ENCODE measurements at regions not wholly inside any gene's neighbourhood (a gene's known extent, or its start where the extent isn't known, plus 50 kb on each side); places are given as distances from the start of the nearest gene placed in this dataset.

DNA sequence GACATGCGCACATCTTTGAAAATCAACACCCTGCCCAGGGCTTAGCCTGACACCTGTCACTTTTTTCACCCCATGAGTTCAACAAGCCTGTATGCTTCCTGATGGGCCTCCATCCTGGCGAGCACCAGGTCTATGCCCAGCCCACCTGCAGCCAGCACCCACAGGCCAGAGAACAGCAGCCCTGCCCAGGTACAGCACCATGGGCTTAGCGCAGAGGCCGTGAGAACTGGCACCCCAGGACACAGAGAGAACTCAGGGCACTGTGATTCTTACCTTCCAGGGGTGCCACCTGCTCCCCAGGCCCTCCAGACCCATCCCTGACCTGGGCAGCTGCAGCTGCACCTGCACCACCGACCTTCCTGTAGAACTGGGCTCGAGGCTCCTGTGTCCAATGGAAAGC, 536.6 kb downstream of the TCERG1L start:
- Mint-ChIP-seq H3K4me3 (no peak overlapping the region), H3K9me3 (peaks cover 2% of the 10 kb centered on the region), H3K27me3 (peaks cover 3% of the 10 kb centered on the region), H3K27ac (no peak overlapping the region), H3K4me1 (ENCODE audit: low read depth) (no peaks in the 10 kb centered on the region), H3K36me3 (ENCODE audit: low read depth) (no peaks in the 10 kb centered on the region)
- intact Hi-C loops (cut with micrococcal nuclease) = no loop called here

GRCh38 chr10:130775311-130775710, 536.2 kb downstream of the TCERG1L start:
- peaks cover 3% of the 10 kb centered on the region for H3K27me3 Mint-ChIP-seq
- H3K36me3 Mint-ChIP-seq (ENCODE audit: low read depth) = no peaks in the 10 kb centered on the region
- no peak overlapping the region for H3K27ac Mint-ChIP-seq
- H3K4me3 Mint-ChIP-seq = no peak overlapping the region
- H3K4me1 Mint-ChIP-seq (ENCODE audit: low read depth) = no peaks in the 10 kb centered on the region
- no peaks in the 10 kb centered on the region for H3K9me3 Mint-ChIP-seq
- intact Hi-C loops (cut with micrococcal nuclease) = no loop called here

DNA sequence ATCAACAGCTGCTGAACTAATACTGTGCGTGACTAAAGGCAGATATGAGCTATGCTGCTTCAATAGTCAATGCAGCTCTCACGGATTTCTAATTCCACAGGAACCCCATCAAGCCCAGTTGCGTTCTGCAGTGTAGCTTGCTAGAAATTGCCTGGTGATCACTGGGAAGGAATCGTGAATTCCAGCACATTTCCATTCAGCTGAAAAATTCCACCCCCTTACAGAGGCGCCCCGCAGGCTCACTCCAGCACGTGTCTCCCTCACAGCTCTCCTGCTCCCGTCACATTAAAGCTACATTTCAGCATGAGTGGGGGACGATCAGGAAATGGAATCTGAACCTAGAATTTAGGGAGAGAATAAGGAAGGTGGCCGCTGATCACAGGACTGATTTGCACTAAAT, 534.8 kb downstream of the TCERG1L start:
- Mint-ChIP-seq H3K9me3 (no peaks in the 10 kb centered on the region), H3K27me3 (peaks cover 3% of the 10 kb centered on the region), H3K27ac (no peak overlapping the region), H3K36me3 (ENCODE audit: low read depth) (no peaks in the 10 kb centered on the region), H3K4me1 (ENCODE audit: low read depth) (no peaks in the 10 kb centered on the region), H3K4me3 (no peak overlapping the region)
- intact Hi-C loops (cut with micrococcal nuclease) = no loop called here

DNA sequence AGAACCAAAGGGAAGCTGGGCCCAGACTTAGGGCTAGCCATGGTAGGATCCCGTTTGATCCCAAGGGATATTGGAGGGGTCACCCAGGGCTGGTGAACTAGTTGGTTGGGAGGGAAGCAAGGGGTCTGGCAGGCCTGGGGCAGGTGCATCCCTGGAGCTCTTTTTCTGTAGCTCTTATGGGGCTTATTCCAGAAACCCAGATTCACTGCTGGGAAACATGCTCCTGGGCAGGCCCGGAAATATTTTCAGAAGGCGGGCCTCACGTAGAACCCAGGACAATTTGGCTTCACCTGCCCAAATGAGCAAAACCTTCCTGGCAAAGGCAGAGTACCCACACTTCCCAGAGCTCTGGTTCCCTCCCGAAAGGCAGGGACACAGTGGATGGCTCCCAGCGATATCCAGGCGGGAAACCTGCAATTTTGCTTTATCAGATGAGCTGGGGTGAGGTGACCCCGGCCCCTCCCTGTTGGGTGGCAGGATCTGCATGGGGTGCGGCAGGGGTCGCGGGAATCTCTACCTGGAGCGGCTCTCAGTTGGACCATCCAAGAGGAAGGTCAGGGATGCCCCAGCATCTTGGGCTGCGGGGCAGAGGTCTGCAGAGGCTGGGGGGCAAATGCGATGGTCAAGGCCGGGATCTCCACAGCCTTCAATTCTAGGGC, 533.9 kb downstream of the TCERG1L start:
- Mint-ChIP-seq H3K9me3 (no peaks in the 10 kb centered on the region), H3K4me3 (no peak overlapping the region), H3K36me3 (ENCODE audit: low read depth) (no peaks in the 10 kb centered on the region), H3K27ac (no peak overlapping the region), H3K27me3 (peaks cover 3% of the 10 kb centered on the region), H3K4me1 (ENCODE audit: low read depth) (no peaks in the 10 kb centered on the region)
- intact Hi-C loops (cut with micrococcal nuclease) = no loop called here

DNA sequence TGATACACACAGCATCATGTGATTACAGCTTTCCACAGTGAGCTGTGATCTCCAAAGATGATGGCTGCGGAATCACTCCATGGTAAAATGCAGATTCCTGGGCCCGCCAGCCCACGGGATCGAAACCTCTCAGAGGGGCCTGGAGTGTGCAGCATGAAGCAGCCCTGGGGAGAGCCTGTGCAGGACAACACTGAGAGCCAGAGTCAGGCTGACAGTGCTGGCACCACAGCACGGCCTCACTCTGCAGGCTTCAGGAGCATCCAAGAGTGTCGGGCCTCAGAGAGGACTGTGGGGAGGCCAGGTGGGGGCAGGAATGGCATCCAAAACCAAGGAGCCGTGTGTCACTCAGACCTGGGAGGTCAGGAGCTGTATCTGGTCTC, 533.4 kb downstream of the TCERG1L start:
- Mint-ChIP-seq H3K27me3 (peaks cover 3% of the 10 kb centered on the region), H3K4me1 (ENCODE audit: low read depth) (no peaks in the 10 kb centered on the region), H3K27ac (no peak overlapping the region), H3K4me3 (no peak overlapping the region), H3K9me3 (no peaks in the 10 kb centered on the region), H3K36me3 (ENCODE audit: low read depth) (no peaks in the 10 kb centered on the region)
- intact Hi-C loops (cut with micrococcal nuclease) = no loop called here

GRCh38 chr10:130780763-130781162, 530.8 kb downstream of the TCERG1L start:
- Mint-ChIP-seq H3K36me3 (ENCODE audit: low read depth) (no peaks in the 10 kb centered on the region), H3K4me1 (ENCODE audit: low read depth) (no peaks in the 10 kb centered on the region), H3K4me3 (no peak overlapping the region), H3K27me3 (no peaks in the 10 kb centered on the region), H3K9me3 (no peaks in the 10 kb centered on the region), H3K27ac (no peak overlapping the region)
- intact Hi-C loops (cut with micrococcal nuclease) = no loop called here

DNA sequence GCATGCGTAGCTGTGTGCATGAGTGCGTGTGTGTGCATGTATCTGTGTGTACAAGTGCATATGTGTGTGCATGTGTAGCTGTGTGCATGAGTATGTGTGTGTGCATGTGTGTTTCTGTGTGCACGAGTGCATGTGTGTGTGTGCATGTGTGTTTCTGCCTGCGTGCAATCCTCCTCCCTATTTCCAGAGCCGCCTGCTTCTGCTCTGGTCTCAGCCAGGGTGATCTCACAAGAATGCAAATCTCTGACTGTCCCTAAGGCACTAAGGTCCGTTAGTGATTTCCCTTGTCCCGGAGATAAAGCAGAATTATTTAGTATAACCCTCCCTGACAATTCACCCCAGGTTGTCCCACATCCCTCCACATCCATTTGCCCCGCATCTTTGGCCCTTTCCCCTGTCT, 530.3 kb downstream of the TCERG1L start:
- Mint-ChIP-seq H3K36me3 (ENCODE audit: low read depth) (no peaks in the 10 kb centered on the region), H3K4me1 (ENCODE audit: low read depth) (no peaks in the 10 kb centered on the region), H3K27me3 (no peaks in the 10 kb centered on the region), H3K9me3 (no peaks in the 10 kb centered on the region), H3K27ac (no peak overlapping the region), H3K4me3 (no peak overlapping the region)
- intact Hi-C loops (cut with micrococcal nuclease) = no loop called here

- Mint-ChIP-seq H3K27me3 (no peaks in the 10 kb centered on the region), H3K4me1 (ENCODE audit: low read depth) (no peaks in the 10 kb centered on the region), H3K9me3 (no peaks in the 10 kb centered on the region), H3K27ac (no peak overlapping the region), H3K36me3 (ENCODE audit: low read depth) (no peaks in the 10 kb centered on the region), H3K4me3 (no peak overlapping the region)
- intact Hi-C loops (cut with micrococcal nuclease) = no loop called here
Observed at GRCh38 chr10:130781623-130782022, 529.9 kb downstream of the TCERG1L start.

GRCh38 chr10:130782467-130782866, 529.1 kb downstream of the TCERG1L start:
- no peaks in the 10 kb centered on the region for H3K36me3 Mint-ChIP-seq (ENCODE audit: low read depth)
- no peak overlapping the region for H3K27ac Mint-ChIP-seq
- no peak overlapping the region for H3K4me3 Mint-ChIP-seq
- H3K9me3 Mint-ChIP-seq = no peaks in the 10 kb centered on the region
- intact Hi-C loops (cut with micrococcal nuclease) = no loop called here
- no peaks in the 10 kb centered on the region for H3K4me1 Mint-ChIP-seq (ENCODE audit: low read depth)
- no peaks in the 10 kb centered on the region for H3K27me3 Mint-ChIP-seq

- no peaks in the 10 kb centered on the region for H3K9me3 Mint-ChIP-seq
- no peak overlapping the region for H3K4me3 Mint-ChIP-seq
- no peaks in the 10 kb centered on the region for H3K27me3 Mint-ChIP-seq
- intact Hi-C loops (cut with micrococcal nuclease) = no loop called here
- H3K27ac Mint-ChIP-seq = no peak overlapping the region
- no peaks in the 10 kb centered on the region for H3K4me1 Mint-ChIP-seq (ENCODE audit: low read depth)
- no peaks in the 10 kb centered on the region for H3K36me3 Mint-ChIP-seq (ENCODE audit: low read depth)
Observed at GRCh38 chr10:130784326-130784725, 527.2 kb downstream of the TCERG1L start.

- Mint-ChIP-seq H3K36me3 (ENCODE audit: low read depth) (no peaks in the 10 kb centered on the region), H3K4me1 (ENCODE audit: low read depth) (no peaks in the 10 kb centered on the region), H3K4me3 (no peak overlapping the region), H3K27ac (no peak overlapping the region), H3K9me3 (no peaks in the 10 kb centered on the region), H3K27me3 (no peaks in the 10 kb centered on the region)
- intact Hi-C loops (cut with micrococcal nuclease) = no loop called here
Observed at GRCh38 chr10:130786365-130786966, 525.1 kb downstream of the TCERG1L start.

DNA sequence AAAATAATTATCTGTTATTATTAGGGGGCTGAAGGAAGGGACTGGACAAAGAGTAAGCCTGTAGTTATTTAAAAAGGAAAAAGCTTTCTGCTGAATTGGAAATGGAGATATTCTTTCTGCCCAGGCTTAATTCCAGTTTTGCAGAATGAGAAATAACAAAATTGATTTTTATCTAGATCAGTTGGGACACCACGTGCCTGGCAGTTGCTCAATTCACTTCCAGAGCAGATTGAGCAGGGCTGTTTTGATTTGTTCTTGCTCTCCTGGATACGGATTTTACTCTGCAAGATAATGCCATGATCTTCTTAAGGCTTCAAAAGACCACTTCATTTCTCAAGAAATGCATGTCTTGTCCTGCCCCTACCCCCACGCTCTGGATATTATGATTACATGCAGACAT, 524.3 kb downstream of the TCERG1L start:
- no peaks in the 10 kb centered on the region for H3K4me1 Mint-ChIP-seq (ENCODE audit: low read depth)
- no peak overlapping the region for H3K27ac Mint-ChIP-seq
- no peaks in the 10 kb centered on the region for H3K36me3 Mint-ChIP-seq (ENCODE audit: low read depth)
- H3K27me3 Mint-ChIP-seq = no peaks in the 10 kb centered on the region
- intact Hi-C loops (cut with micrococcal nuclease) = no loop called here
- H3K9me3 Mint-ChIP-seq = no peaks in the 10 kb centered on the region
- H3K4me3 Mint-ChIP-seq = no peak overlapping the region

- H3K27ac Mint-ChIP-seq = no peak overlapping the region
- H3K27me3 Mint-ChIP-seq = no peaks in the 10 kb centered on the region
- H3K9me3 Mint-ChIP-seq = no peaks in the 10 kb centered on the region
- H3K4me3 Mint-ChIP-seq = no peak overlapping the region
- no peaks in the 10 kb centered on the region for H3K36me3 Mint-ChIP-seq (ENCODE audit: low read depth)
- no peaks in the 10 kb centered on the region for H3K4me1 Mint-ChIP-seq (ENCODE audit: low read depth)
- intact Hi-C loops (cut with micrococcal nuclease) = no loop called here
Observed at GRCh38 chr10:130787821-130788220, 523.7 kb downstream of the TCERG1L start.

DNA sequence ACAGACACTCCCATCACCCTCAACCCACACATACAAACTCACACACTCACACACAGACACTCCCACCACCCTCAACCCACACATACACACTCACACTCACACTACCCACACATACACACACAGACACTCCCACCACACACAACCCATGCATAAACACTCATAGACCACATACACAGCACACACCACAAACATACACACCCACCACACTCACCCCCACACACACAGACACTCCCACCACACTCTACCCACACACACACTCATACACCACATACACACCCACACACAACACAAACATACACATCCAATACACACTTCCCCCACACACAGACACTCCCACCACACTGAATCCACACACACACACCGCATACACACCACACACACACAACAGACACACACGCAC, 521.2 kb downstream of the TCERG1L start:
- Mint-ChIP-seq H3K4me3 (no peak overlapping the region), H3K27ac (no peak overlapping the region), H3K9me3 (no peaks in the 10 kb centered on the region), H3K27me3 (no peaks in the 10 kb centered on the region), H3K36me3 (ENCODE audit: low read depth) (no peaks in the 10 kb centered on the region), H3K4me1 (ENCODE audit: low read depth) (no peaks in the 10 kb centered on the region)
- intact Hi-C loops (cut with micrococcal nuclease) = no loop called here

Measured in dendritic cell treated with granulocyte-macrophage colony-stimulating factor and Interleukin-4, amounts not matched to agents 40 ng/mL and 50 ng/mL, for 4 days (primary cell).